ENCODE measurements at regions not wholly inside any gene's neighbourhood (a gene's known extent, or its start where the extent isn't known, plus 50 kb on each side); places are given as distances from the start of the nearest gene placed in this dataset.

- TF ChIP-seq CTCF (IDR thresholded peaks at IDR 0.05): no peak
- TF ChIP-seq POLR2A (IDR thresholded peaks at IDR 0.05): no peak
Measured at GRCh38 chr4:162891788-162892707, 274.6 kb downstream of the NAF1 start.
